ENCODE measurements at regions not wholly inside any gene's neighbourhood (a gene's known extent, or its start where the extent isn't known, plus 50 kb on each side); places are given as distances from the start of the nearest gene placed in this dataset.

- ChIA-PET POLR2A (no interaction called here), CTCF (no interaction called here)
- no peaks in the 10 kb centered on the region for H3K9me3 ChIP-seq (ENCODE audit: control insufficient read depth, insufficient read depth, low read depth, low read length)
- no peaks in the 10 kb centered on the region for H3K4me1 ChIP-seq (ENCODE audit: control insufficient read depth, insufficient read depth, low read length)
- no TSS peak for BruUV-seq (replicated peaks)
- ATAC-seq: no peak
- no peak for DNase-seq (ENCODE audit: low read depth, low spot score)
- intact Hi-C loops (cut with micrococcal nuclease; ENCODE audit: unreplicated experiment) (no loop called here), in situ Hi-C loops (cut with HindIII; ENCODE audit: low pct_unique_long_range_greater_than_20kb, low sequenced_read_pairs) (no loop called here)
- TF ChIP-seq TCF7L2 (IDR thresholded peaks at IDR 0.05; ENCODE audit: low read depth, low read length) (no peak), REST (IDR thresholded peaks at IDR 0.05; ENCODE audit: insufficient read depth in 1 of 2, low read depth in 2 of 2, low read length in 1 of 2) (no peak), POLR2AphosphoS5 (IDR thresholded peaks at IDR 0.05; ENCODE audit: low read depth, low read length) (no peak), SIN3A (IDR thresholded peaks at IDR 0.05; ENCODE audit: borderline replicate concordance, insufficient read depth, low read depth, low read length) (no peak), CTCF (IDR thresholded peaks at IDR 0.05) (no peak)
- H3K27ac ChIP-seq (ENCODE audit: low read length): no peak overlapping the region
- no peaks in the 10 kb centered on the region for H3K36me3 ChIP-seq (ENCODE audit: control insufficient read depth, insufficient read depth, low read length)
- H3K27me3 ChIP-seq (ENCODE audit: control insufficient read depth, insufficient read depth, low read length): no peaks in the 10 kb centered on the region
- no peak overlapping the region for H3K4me3 ChIP-seq (ENCODE audit: low read depth in 2 of 2, low read length in 2 of 2)
Observed at GRCh38 chr16:79756571-79756970, 156.0 kb upstream of the MAF start.

- in situ Hi-C loops (cut with HindIII; ENCODE audit: low pct_unique_long_range_greater_than_20kb, low sequenced_read_pairs): no loop called here
- CTCF ChIA-PET: no interaction called here
- DNase-seq (ENCODE audit: low read depth, low spot score): no peak
- TF ChIP-seq SIN3A (IDR thresholded peaks at IDR 0.05; ENCODE audit: borderline replicate concordance, insufficient read depth, low read depth, low read length) (no peak), POLR2AphosphoS5 (IDR thresholded peaks at IDR 0.05; ENCODE audit: low read depth, low read length) (no peak), TCF7L2 (IDR thresholded peaks at IDR 0.05; ENCODE audit: low read depth, low read length) (no peak), REST (IDR thresholded peaks at IDR 0.05; ENCODE audit: insufficient read depth in 1 of 2, low read depth in 2 of 2, low read length in 1 of 2) (no peak), CTCF (IDR thresholded peaks at IDR 0.05) (no peak)
- Histone ChIP-seq H3K4me1 (ENCODE audit: control insufficient read depth, insufficient read depth, low read length) (no peaks in the 10 kb centered on the region), H3K27me3 (ENCODE audit: control insufficient read depth, insufficient read depth, low read length) (no peaks in the 10 kb centered on the region), H3K27ac (ENCODE audit: low read length) (no peak overlapping the region), H3K4me3 (ENCODE audit: low read depth in 2 of 2, low read length in 2 of 2) (no peak overlapping the region), H3K9me3 (ENCODE audit: control insufficient read depth, insufficient read depth, low read depth, low read length) (no peaks in the 10 kb centered on the region), H3K36me3 (ENCODE audit: control insufficient read depth, insufficient read depth, low read length) (no peaks in the 10 kb centered on the region)
- POLR2A ChIA-PET: no interaction called here
- intact Hi-C loops (cut with micrococcal nuclease; ENCODE audit: unreplicated experiment): no loop called here
- ATAC-seq: no peak
- no TSS peak for BruUV-seq (replicated peaks)
Observed at GRCh38 chr16:79754501-79754900, 154.0 kb upstream of the MAF start.
